Retinal pigment epithelial cell (primary cell): ENCODE measurements at regions not wholly inside any gene's neighbourhood (a gene's known extent, or its start where the extent isn't known, plus 50 kb on each side); places are given as distances from the start of the nearest gene placed in this dataset.

Source experiments
- DNase-seq: peaks from one replicate; pipeline ENCODE4 v3.0.0-alpha.2; 2010; ENCODE audit warnings: low read depth
- H3K4me3 ChIP-seq: 2 replicates; pipeline ENCODE4 v1.5.1; 2011; ENCODE audit warnings: mild to moderate bottlenecking, low read length, control low read depth, moderate library complexity
- TF ChIP-seq, protein P1 (sequence below): conservative IDR thresholded peaks from 2 replicates; pipeline ENCODE4 v1.5.1; 2011; ENCODE audit warnings: low read depth, low read length, control low read depth, inconsistent platforms

DNA sequence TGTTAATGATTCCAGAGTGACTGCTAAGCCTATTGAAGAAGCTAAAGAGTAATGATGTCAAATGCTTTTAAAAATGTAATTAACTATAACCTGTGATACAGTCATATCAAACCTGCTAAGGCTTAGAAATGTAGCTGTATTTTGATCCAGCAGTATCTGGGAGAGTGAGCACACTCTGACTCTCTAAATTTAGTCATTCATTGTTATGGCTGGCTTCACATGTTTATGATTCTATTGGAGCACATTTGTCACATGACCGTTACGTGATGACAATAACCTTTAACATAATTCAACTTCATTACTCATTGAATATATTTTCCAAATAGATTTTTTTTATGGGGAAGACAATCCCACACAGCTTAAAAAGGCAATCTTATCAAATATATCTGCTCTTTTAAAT is 587.1 kb downstream of the LMO4 start:
- TF ChIP-seq, protein P1, sequence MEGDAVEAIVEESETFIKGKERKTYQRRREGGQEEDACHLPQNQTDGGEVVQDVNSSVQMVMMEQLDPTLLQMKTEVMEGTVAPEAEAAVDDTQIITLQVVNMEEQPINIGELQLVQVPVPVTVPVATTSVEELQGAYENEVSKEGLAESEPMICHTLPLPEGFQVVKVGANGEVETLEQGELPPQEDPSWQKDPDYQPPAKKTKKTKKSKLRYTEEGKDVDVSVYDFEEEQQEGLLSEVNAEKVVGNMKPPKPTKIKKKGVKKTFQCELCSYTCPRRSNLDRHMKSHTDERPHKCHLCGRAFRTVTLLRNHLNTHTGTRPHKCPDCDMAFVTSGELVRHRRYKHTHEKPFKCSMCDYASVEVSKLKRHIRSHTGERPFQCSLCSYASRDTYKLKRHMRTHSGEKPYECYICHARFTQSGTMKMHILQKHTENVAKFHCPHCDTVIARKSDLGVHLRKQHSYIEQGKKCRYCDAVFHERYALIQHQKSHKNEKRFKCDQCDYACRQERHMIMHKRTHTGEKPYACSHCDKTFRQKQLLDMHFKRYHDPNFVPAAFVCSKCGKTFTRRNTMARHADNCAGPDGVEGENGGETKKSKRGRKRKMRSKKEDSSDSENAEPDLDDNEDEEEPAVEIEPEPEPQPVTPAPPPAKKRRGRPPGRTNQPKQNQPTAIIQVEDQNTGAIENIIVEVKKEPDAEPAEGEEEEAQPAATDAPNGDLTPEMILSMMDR, result no peak
- H3K4me3 ChIP-seq, result no peak overlapping the region
- DNase-seq, result no peak

DNA sequence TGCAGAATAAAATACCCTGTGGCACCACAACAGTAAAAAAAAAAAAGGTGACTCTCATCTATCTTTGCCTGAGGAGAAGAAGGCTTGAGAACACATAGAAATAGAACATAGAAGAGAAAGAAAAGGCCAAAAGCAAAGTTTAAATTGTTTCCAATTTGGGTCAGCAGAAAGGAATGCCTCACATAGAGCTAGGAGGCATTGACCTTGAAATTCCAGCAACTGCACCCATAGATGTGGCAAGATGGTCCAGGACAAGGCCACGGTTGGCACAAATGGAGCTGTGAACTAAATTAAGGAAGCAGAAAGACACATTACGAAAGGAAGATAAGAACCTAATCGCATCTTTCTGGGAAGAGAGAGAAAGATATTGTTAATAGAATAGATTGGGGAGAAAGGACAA is 588.3 kb downstream of the LMO4 start:
- no peak overlapping the region for H3K4me3 ChIP-seq
- TF ChIP-seq, protein P1, result no peak
- no peak for DNase-seq

DNA sequence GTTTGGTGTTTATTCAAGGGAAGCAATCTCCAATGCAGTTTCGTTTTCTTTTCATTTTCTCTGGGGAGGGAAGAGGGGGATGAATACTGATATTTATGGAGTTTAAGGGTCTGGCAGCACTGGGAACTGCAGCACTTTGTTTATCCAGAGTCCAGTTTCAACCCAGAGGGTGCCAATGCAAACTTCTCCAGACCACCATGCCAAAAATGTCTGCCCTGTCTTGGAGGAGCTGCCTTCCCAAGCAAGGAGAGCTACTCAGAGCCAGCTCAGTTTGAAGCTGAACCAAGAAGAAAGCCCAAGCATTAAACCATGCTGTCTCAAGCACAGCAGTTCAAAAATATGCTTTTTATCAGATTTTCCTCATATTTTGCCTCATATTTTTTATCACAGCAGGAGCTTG is 589.7 kb downstream of the LMO4 start:
- TF ChIP-seq, protein P1, result no peak
- no peak for DNase-seq

DNA sequence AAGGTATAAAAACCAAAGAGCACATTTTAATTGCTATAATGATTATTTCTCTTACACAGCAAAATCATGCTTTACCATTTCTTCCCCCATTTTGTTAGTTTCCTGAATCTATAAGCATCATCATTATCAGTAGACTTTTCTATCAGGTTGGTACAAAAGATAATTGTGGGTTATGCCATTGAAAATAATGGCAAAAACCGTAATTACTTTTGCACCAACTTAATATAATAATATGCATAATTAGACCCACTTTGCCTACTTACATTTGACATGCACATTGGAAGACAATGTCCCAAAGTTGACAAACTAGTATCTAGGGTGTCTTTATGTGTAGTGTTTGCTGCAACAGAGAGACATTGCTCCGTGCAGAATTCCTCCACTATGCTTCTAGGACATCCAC is 594.2 kb downstream of the LMO4 start:
- no peak overlapping the region for H3K4me3 ChIP-seq
- no peak for DNase-seq
- TF ChIP-seq, protein P1, result no peak

More for the DNA sequence above, 589.7 kb downstream of the LMO4 start:
- H3K4me3 ChIP-seq, result no peak overlapping the region

DNA sequence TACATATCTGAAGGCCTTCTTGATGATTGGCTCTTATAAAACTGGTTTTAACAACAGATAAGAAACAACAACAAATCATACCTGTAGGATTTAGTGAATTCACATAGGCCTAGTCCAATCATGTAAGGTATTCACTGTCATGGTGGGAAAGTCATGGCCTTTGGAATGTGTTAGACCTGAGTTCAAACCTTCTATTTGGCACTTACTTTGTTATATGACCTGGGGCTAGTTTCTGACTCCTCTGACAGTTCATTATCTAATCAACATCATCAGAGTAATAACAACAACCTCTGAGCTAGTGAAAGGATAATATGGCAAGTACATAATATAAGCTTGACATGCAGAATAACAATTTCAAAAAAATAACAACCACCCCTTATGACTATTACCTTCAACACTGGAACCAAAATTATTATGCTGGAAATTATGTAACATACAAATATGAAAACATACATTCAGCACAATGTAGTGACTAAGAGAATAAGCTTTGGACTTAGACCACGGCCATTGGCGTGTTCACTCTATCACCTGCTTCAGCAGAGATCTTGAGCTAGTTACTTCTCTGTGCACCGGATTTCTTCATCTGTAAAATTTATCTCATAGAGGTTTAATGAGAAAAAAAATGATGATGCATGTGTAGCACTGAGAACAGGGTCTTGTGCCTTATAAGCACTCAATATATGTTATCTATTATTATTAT is 597.6 kb downstream of the LMO4 start:
- H3K4me3 ChIP-seq, result no peak overlapping the region
- TF ChIP-seq, protein P1, result no peak
- DNase-seq, result no peak

DNA sequence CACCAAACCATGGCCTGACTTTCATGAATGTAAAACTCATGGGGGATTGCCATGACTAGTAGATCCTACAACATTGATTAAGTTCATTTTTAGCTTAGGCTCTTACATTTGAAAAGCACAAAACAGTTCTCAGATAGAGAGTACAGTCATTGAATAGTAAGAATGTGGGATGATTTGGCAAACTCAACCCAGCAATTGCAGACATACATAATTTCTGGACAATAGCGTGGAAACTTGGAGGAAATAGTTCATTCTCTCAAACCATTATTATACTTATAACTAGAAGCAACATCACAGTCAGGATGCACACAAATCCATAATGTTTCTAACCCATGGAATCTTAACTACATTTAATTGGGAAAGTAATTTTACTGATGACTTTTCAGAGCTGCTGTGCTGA is 598.2 kb downstream of the LMO4 start:
- TF ChIP-seq, protein P1, result no peak
- no peak overlapping the region for H3K4me3 ChIP-seq
- no peak for DNase-seq
